ENCODE measurements at regions not wholly inside any gene's neighbourhood (a gene's known extent, or its start where the extent isn't known, plus 50 kb on each side); places are given as distances from the start of the nearest gene placed in this dataset.

DNA sequence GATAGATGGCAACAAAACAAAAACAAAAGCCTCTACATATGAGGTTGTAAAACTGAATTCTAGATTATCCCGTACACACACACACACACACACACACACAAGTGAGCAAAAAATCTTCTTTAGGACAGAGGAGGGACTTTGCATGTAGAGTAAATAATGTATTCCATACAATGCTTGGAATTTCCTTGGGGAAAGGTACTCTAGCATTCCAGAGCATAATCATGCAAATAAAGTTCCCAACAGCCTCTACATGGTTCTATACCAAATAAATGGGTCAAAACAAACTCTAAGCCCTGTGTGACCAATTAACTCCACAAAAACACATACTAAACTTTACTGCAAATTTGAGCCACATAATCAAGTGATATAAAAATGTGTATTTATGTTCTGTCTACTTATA lies 191.4 kb downstream of the RBM43 start:
- TF ChIP-seq, protein P1, sequence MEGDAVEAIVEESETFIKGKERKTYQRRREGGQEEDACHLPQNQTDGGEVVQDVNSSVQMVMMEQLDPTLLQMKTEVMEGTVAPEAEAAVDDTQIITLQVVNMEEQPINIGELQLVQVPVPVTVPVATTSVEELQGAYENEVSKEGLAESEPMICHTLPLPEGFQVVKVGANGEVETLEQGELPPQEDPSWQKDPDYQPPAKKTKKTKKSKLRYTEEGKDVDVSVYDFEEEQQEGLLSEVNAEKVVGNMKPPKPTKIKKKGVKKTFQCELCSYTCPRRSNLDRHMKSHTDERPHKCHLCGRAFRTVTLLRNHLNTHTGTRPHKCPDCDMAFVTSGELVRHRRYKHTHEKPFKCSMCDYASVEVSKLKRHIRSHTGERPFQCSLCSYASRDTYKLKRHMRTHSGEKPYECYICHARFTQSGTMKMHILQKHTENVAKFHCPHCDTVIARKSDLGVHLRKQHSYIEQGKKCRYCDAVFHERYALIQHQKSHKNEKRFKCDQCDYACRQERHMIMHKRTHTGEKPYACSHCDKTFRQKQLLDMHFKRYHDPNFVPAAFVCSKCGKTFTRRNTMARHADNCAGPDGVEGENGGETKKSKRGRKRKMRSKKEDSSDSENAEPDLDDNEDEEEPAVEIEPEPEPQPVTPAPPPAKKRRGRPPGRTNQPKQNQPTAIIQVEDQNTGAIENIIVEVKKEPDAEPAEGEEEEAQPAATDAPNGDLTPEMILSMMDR (IDR thresholded peaks at IDR 0.05) = no peak
- no peak for DNase-seq (ENCODE audit: low spot score)
- ATAC-seq (ENCODE audit: low FRiP score) = no peak

DNA sequence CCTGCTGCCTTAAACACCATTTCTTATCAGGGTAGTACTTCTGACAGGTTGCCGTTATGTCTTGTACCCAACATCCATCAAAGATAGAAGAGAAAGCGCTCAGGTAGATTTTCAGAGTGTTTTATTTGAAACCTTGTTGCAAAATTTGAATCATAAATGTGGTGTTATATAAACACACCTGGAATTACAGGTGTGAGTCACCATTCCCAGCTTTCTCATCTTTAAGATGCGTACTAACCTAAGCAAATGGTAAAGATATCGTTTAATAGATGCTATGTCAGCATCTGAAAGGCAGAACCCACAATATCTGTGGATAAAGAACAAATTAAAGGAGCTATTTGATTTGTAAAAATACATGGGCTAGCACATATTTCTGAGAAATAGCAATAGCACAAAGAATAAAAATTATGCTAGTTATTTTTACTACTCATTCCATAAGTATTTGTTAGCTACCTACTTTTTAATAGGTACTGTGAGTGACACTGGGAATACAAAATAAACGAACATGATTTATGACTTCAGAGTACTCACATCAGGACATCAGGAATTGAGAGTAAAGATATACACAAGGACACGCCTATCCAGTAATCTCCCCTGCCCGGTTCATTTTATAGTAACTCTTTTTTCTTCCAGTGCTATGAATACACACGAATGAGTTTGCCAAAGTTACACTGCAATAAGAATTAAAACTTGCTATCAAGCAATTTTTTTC lies 193.8 kb downstream of the RBM43 start:
- TF ChIP-seq, protein P1 (IDR thresholded peaks at IDR 0.05) = no peak
- no peak for ATAC-seq (ENCODE audit: low FRiP score)
- no peak for DNase-seq (ENCODE audit: low spot score)

DNA sequence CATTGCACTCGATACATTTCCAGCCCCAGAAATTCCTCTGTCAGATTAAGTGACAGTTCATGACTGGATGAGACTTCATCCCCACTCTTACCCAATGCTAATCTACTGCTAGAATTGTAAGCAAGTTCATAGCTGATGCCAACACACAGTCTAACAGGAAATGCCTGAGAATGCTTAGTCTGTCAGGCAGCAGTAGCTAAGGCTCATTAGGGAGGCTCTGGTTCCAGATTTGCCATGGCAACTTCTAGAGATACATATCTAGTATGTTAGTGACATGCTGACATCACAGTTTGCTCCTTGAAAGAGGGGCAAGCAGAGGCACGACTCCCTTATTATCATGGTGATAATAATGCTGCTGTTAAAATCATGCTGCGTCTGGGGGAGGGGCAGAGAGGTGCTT lies 198.4 kb downstream of the RBM43 start:
- no peak for DNase-seq (ENCODE audit: low spot score)
- ATAC-seq (ENCODE audit: low FRiP score) = no peak
- TF ChIP-seq, protein P1 (IDR thresholded peaks at IDR 0.05) = no peak

DNA sequence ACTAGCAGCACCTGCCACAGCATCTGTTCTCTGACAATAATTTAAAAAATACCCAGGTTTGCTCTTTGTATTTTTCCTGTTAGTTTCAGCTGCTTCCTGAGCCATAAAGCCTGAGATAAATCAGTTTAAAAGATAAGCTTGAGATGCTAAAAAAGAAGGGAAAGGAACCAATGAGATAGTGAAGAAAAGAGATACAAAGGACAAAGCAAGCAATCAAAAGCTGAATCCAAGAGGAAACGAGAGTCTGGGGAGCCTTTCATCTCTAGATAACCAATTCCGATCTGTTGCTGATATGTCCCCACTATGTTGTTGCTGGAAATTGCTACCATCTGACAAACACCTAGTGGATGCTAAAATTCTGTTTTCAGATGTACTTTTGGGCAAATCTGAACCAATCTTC lies 201.4 kb downstream of the RBM43 start:
- TF ChIP-seq, protein P1 (IDR thresholded peaks at IDR 0.05) = no peak
- ATAC-seq (ENCODE audit: low FRiP score) (no peak), DNase-seq (ENCODE audit: low spot score) (no peak)

DNA sequence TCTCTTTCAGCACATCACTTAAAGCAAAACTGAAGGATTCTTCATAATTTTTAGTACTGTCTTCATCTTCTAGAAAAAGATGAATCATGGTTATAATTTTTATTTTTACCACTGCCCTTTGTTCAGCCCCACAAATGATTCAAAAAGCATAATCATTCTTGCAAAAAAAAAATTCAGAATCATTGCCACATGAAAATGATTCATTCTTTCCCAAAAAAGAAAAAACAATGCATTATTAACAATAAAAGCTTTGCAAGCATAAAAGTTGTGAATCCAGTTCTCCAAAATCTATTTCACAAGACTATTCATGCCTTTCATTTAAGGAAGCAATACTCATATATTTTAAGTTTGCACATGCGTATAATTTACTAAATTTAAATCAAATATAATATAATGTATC lies 204.8 kb downstream of the RBM43 start:
- DNase-seq (ENCODE audit: low spot score) = no peak
- ATAC-seq (ENCODE audit: low FRiP score) = no peak
- TF ChIP-seq, protein P1 (IDR thresholded peaks at IDR 0.05) = no peak

DNA sequence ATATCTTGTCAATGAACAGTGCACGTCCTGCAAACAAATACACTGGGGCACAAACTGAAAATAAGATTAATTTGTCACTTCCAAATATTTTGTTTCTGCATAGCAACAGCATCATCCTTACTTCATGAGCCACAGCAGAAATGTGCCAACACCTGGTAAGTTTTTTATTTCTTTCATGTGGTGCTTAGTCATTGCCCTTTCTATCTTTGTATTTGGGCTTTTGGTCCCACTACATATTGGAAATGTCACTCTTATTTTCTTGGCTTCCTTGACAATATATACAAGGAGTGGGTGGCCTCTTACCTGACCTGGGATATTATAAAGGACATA lies 208.0 kb downstream of the RBM43 start:
- DNase-seq (ENCODE audit: low spot score) = no peak
- no peak for ATAC-seq (ENCODE audit: low FRiP score)
- TF ChIP-seq, protein P1 (IDR thresholded peaks at IDR 0.05) = no peak

DNA sequence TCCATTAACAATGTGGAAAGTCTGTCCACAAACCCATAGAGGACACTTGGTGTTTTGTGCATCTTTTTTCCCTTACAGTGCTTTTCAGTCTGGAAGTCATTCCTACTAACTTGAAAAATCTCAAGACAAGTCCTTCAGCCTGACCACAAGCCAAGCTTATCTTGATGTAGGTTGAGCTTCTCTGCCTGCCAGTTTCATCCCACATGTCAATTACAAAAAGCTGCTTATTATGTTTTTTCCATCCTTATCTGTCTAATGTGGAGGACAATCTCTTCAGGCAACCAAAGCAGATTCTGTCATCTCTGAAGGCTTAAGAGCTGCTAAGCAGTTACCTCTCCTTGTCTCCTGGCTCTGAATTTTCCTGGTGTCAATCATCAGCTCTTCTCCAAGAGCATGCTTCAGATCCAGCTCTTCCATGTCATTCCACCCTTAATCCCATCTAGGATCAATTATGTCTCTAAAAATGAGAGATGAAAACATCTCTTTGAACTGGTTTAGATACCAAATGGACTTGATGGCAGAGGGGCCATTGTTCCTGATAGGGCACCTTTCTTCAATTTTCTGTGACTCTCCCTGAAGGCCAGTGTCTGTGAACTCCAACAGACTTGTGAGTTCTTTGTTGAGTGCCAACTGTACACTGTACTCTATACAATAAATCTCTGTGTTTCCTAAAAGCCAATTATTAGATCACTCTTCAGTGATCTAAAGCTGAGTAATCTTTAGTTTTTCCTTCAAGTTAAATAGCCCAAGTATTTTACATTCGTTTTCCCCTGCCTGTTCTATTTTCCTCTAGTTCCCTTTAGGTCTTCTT lies 208.6 kb downstream of the RBM43 start:
- DNase-seq (ENCODE audit: low spot score) = no peak
- TF ChIP-seq, protein P1 (IDR thresholded peaks at IDR 0.05) = no peak
- no peak for ATAC-seq (ENCODE audit: low FRiP score)

Measured in omental fat pad (tissue), 3 donors.